HL-60 (cell line): ENCODE measurements at regions not wholly inside any gene's neighbourhood (a gene's known extent, or its start where the extent isn't known, plus 50 kb on each side); places are given as distances from the start of the nearest gene placed in this dataset.
"Not testable (repeated sequence)": the region's sequence is repeated elsewhere in the genome, so short reads cannot be mapped to it uniquely, and the experiment has no call there.

Experiments used
- DNase-seq, 2 experiments: peaks; one replicate each; pipeline ENCODE4 v3.0.0-alpha.2; 2010 to 2020; ENCODE audit warnings: low read depth in 1 of 2, low spot score in 1 of 2
- H3K27ac ChIP-seq: fragments of 250-450 bp; sonication (Bioruptor Pico); replicated peaks from 2 replicates; pipeline ENCODE4 v1.5.1; 2020; ENCODE audit warnings: mild to moderate bottlenecking, moderate library complexity
- H3K27me3 ChIP-seq: fragments of 250-450 bp; sonication (Bioruptor Pico); 2 replicates; pipeline ENCODE4 v1.5.1; 2021; ENCODE audit warnings: mild to moderate bottlenecking, moderate library complexity; ENCODE audit not compliant: insufficient read depth, poor library complexity, severe bottlenecking
- H3K4me3 ChIP-seq: replicated peaks from 2 replicates; pipeline ENCODE4 v1.5.1; 2011; ENCODE audit warnings: mild to moderate bottlenecking, control low read depth, low read length; ENCODE audit not compliant: insufficient read depth
- CTCF ChIP-seq: IDR thresholded peaks from one replicate; pipeline ENCODE4 v1.5.1; 2011; ENCODE audit warnings: low read length, control low read depth, inconsistent platforms; ENCODE audit not compliant: insufficient read depth
- GABPA ChIP-seq: IDR thresholded peaks from 2 replicates; pipeline ENCODE4 v1.6.1; 2012; ENCODE audit warnings: low read depth
- POLR2AphosphoS5 ChIP-seq: IDR thresholded peaks from 2 replicates; pipeline ENCODE4 v1.6.1; 2012; ENCODE audit warnings: low read depth
- REST ChIP-seq: IDR thresholded peaks from 2 replicates; pipeline ENCODE4 v1.6.1; 2012; ENCODE audit warnings: low read depth; ENCODE audit not compliant: insufficient replicate concordance
- SPI1 ChIP-seq: IDR thresholded peaks from 2 replicates; pipeline ENCODE4 v1.6.1; 2012; ENCODE audit warnings: low read depth, mild to moderate bottlenecking, borderline replicate concordance

- H3K4me3 ChIP-seq = no peak overlapping the region
- no peak overlapping the region for H3K27ac ChIP-seq
- H3K27me3 ChIP-seq = no peaks in the 10 kb centered on the region
- TF ChIP-seq GABPA (no peak), SPI1 (no peak), REST (no peak), CTCF (no peak), POLR2AphosphoS5 (no peak)
- DNase-seq = no peak
These were observed 195.8 kb downstream of the NNT start for GRCh38 chr5:43798740-43799139.

GRCh38 chr5:43791880-43792279, 188.9 kb downstream of the NNT start:
- not testable (repeated sequence) for H3K4me3 ChIP-seq, H3K27me3 ChIP-seq, DNase-seq, H3K27ac ChIP-seq

GRCh38 chr5:43785198-43785597, 182.2 kb downstream of the NNT start:
- no peak overlapping the region for H3K4me3 ChIP-seq

More at GRCh38 chr5:43785198-43785597, 182.2 kb downstream of the NNT start:
- TF ChIP-seq POLR2AphosphoS5 = no peak
- TF ChIP-seq CTCF = no peak
- no peak for TF ChIP-seq GABPA
- no peak for TF ChIP-seq REST
- no peak for TF ChIP-seq SPI1
- no peaks in the 10 kb centered on the region for H3K27me3 ChIP-seq
- no peak overlapping the region for H3K27ac ChIP-seq
- no peak for DNase-seq
